Activated naive CD8-positive, alpha-beta T cell treated with anti-CD3 and anti-CD28 coated beads for 36 hours (primary cell): ENCODE measurements at regions not wholly inside any gene's neighbourhood (a gene's known extent, or its start where the extent isn't known, plus 50 kb on each side); places are given as distances from the start of the nearest gene placed in this dataset.

ENCODE experiments used
- DNase-seq: peaks from one replicate; pipeline ENCODE4 v3.0.0; 2021
- H3K27ac Mint-ChIP-seq: one replicate; pipeline ENCODE4 v1.8.0; 2022; ENCODE audit warnings: mild to moderate bottlenecking, moderate library complexity, mixed read lengths
- H3K27me3 Mint-ChIP-seq: one replicate; pipeline ENCODE4 v1.8.0; 2022; ENCODE audit warnings: mild to moderate bottlenecking, mixed read lengths
- H3K36me3 Mint-ChIP-seq: one replicate; pipeline ENCODE4 v1.8.0; 2021; ENCODE audit warnings: mild to moderate bottlenecking, mixed read lengths
- H3K4me1 Mint-ChIP-seq: one replicate; pipeline ENCODE4 v1.8.0; 2021; ENCODE audit warnings: mixed read lengths
- H3K4me3 Mint-ChIP-seq: one replicate; pipeline ENCODE4 v1.8.0; 2022; ENCODE audit warnings: mild to moderate bottlenecking, moderate library complexity, mixed read lengths
- H3K9me3 Mint-ChIP-seq: one replicate; pipeline ENCODE4 v1.8.0; 2022; ENCODE audit warnings: mixed read lengths

- DNase-seq, result no peak
- Mint-ChIP-seq H3K36me3 (no peaks in the 10 kb centered on the region), H3K4me3 (no peak overlapping the region), H3K27me3 (no peaks in the 10 kb centered on the region), H3K4me1 (no peaks in the 10 kb centered on the region), H3K9me3 (no peaks in the 10 kb centered on the region), H3K27ac (no peak overlapping the region)
Measured at GRCh38 chr2:59585655-59586054, 967.8 kb downstream of the BCL11A start.

- H3K4me1 Mint-ChIP-seq, result no peaks in the 10 kb centered on the region
- no peak overlapping the region for H3K27ac Mint-ChIP-seq
- H3K4me3 Mint-ChIP-seq, result no peak overlapping the region
- H3K36me3 Mint-ChIP-seq, result no peaks in the 10 kb centered on the region
- H3K27me3 Mint-ChIP-seq, result no peaks in the 10 kb centered on the region
- H3K9me3 Mint-ChIP-seq, result no peaks in the 10 kb centered on the region
- peak; percentile 7 for DNase-seq
Measured at GRCh38 chr2:59584958-59585357, 968.5 kb downstream of the BCL11A start.

- H3K27ac Mint-ChIP-seq, result no peak overlapping the region
- H3K36me3 Mint-ChIP-seq, result no peaks in the 10 kb centered on the region
- H3K4me1 Mint-ChIP-seq, result no peaks in the 10 kb centered on the region
- H3K9me3 Mint-ChIP-seq, result no peaks in the 10 kb centered on the region
- H3K4me3 Mint-ChIP-seq, result no peak overlapping the region
- no peak for DNase-seq
- H3K27me3 Mint-ChIP-seq, result no peaks in the 10 kb centered on the region
Measured at GRCh38 chr2:59583173-59583765, 970.2 kb downstream of the BCL11A start.

GRCh38 chr2:59578349-59578748 is 975.1 kb downstream of the BCL11A start:
- no peaks in the 10 kb centered on the region for H3K36me3 Mint-ChIP-seq
- no peaks in the 10 kb centered on the region for H3K27me3 Mint-ChIP-seq
- H3K27ac Mint-ChIP-seq, result no peak overlapping the region
- no peak overlapping the region for H3K4me3 Mint-ChIP-seq
- H3K4me1 Mint-ChIP-seq, result no peaks in the 10 kb centered on the region
- no peak for DNase-seq
- no peaks in the 10 kb centered on the region for H3K9me3 Mint-ChIP-seq

GRCh38 chr2:59575191-59575590 is 978.3 kb downstream of the BCL11A start:
- Mint-ChIP-seq H3K27me3 (no peaks in the 10 kb centered on the region), H3K9me3 (no peaks in the 10 kb centered on the region), H3K27ac (no peak overlapping the region), H3K4me1 (no peaks in the 10 kb centered on the region), H3K36me3 (no peaks in the 10 kb centered on the region), H3K4me3 (no peak overlapping the region)
- no peak for DNase-seq

- Mint-ChIP-seq H3K27ac (no peak overlapping the region), H3K27me3 (no peaks in the 10 kb centered on the region), H3K9me3 (no peaks in the 10 kb centered on the region)
Measured at GRCh38 chr2:59572227-59572626, 981.2 kb downstream of the BCL11A start.

GRCh38 chr2:59570818-59571217 is 982.6 kb downstream of the BCL11A start:
- Mint-ChIP-seq H3K4me3 (no peak overlapping the region), H3K9me3 (no peaks in the 10 kb centered on the region), H3K36me3 (no peaks in the 10 kb centered on the region), H3K4me1 (no peaks in the 10 kb centered on the region), H3K27ac (no peak overlapping the region), H3K27me3 (no peaks in the 10 kb centered on the region)
- no peak for DNase-seq

More at GRCh38 chr2:59572227-59572626, 981.2 kb downstream of the BCL11A start:
- H3K4me3 Mint-ChIP-seq, result no peak overlapping the region
- H3K36me3 Mint-ChIP-seq, result no peaks in the 10 kb centered on the region
- DNase-seq, result no peak
- H3K4me1 Mint-ChIP-seq, result no peaks in the 10 kb centered on the region

- no peak overlapping the region for H3K4me3 Mint-ChIP-seq
- H3K4me1 Mint-ChIP-seq, result no peaks in the 10 kb centered on the region
- H3K36me3 Mint-ChIP-seq, result no peaks in the 10 kb centered on the region
- no peaks in the 10 kb centered on the region for H3K9me3 Mint-ChIP-seq
- H3K27ac Mint-ChIP-seq, result no peak overlapping the region
- DNase-seq, result no peak
- H3K27me3 Mint-ChIP-seq, result no peaks in the 10 kb centered on the region
Measured at GRCh38 chr2:59569124-59569523, 984.3 kb downstream of the BCL11A start.

- H3K4me3 Mint-ChIP-seq, result no peak overlapping the region
- no peaks in the 10 kb centered on the region for H3K36me3 Mint-ChIP-seq
- no peak overlapping the region for H3K27ac Mint-ChIP-seq
- H3K27me3 Mint-ChIP-seq, result no peaks in the 10 kb centered on the region
- DNase-seq, result no peak
- H3K4me1 Mint-ChIP-seq, result no peaks in the 10 kb centered on the region
- no peaks in the 10 kb centered on the region for H3K9me3 Mint-ChIP-seq
Measured at GRCh38 chr2:59568461-59568860, 985.0 kb downstream of the BCL11A start.

- DNase-seq, result no peak
- Mint-ChIP-seq H3K4me3 (no peak overlapping the region), H3K27ac (no peak overlapping the region), H3K9me3 (no peaks in the 10 kb centered on the region), H3K27me3 (no peaks in the 10 kb centered on the region), H3K4me1 (no peaks in the 10 kb centered on the region), H3K36me3 (no peaks in the 10 kb centered on the region)
Measured at GRCh38 chr2:59567151-59567550, 986.3 kb downstream of the BCL11A start.

GRCh38 chr2:59566739-59567138 is 986.7 kb downstream of the BCL11A start:
- Mint-ChIP-seq H3K9me3 (no peaks in the 10 kb centered on the region), H3K27ac (no peak overlapping the region), H3K4me1 (no peaks in the 10 kb centered on the region)

GRCh38 chr2:59561281-59561680 is 992.2 kb downstream of the BCL11A start:
- no peak for DNase-seq
- H3K27ac Mint-ChIP-seq, result no peak overlapping the region
- no peaks in the 10 kb centered on the region for H3K9me3 Mint-ChIP-seq
- H3K27me3 Mint-ChIP-seq, result no peaks in the 10 kb centered on the region
- no peaks in the 10 kb centered on the region for H3K36me3 Mint-ChIP-seq
- H3K4me1 Mint-ChIP-seq, result no peaks in the 10 kb centered on the region
- no peak overlapping the region for H3K4me3 Mint-ChIP-seq

More at GRCh38 chr2:59566739-59567138, 986.7 kb downstream of the BCL11A start:
- no peak for DNase-seq
- Mint-ChIP-seq H3K27me3 (no peaks in the 10 kb centered on the region), H3K4me3 (no peak overlapping the region), H3K36me3 (no peaks in the 10 kb centered on the region)

GRCh38 chr2:59560769-59561168 is 992.7 kb downstream of the BCL11A start:
- no peak overlapping the region for H3K4me3 Mint-ChIP-seq
- H3K36me3 Mint-ChIP-seq, result no peaks in the 10 kb centered on the region
- H3K27me3 Mint-ChIP-seq, result no peaks in the 10 kb centered on the region
- no peak for DNase-seq
- no peak overlapping the region for H3K27ac Mint-ChIP-seq
- H3K4me1 Mint-ChIP-seq, result no peaks in the 10 kb centered on the region
- H3K9me3 Mint-ChIP-seq, result peaks cover 2% of the 10 kb centered on the region

- Mint-ChIP-seq H3K4me1 (no peaks in the 10 kb centered on the region), H3K36me3 (no peaks in the 10 kb centered on the region), H3K27me3 (no peaks in the 10 kb centered on the region), H3K27ac (no peak overlapping the region), H3K4me3 (no peak overlapping the region), H3K9me3 (no peaks in the 10 kb centered on the region)
- DNase-seq, result no peak
Measured at GRCh38 chr2:59540864-59541263, 1012.6 kb downstream of the BCL11A start.

- H3K36me3 Mint-ChIP-seq, result no peaks in the 10 kb centered on the region
- H3K4me1 Mint-ChIP-seq, result no peaks in the 10 kb centered on the region
- H3K4me3 Mint-ChIP-seq, result no peak overlapping the region
- no peaks in the 10 kb centered on the region for H3K9me3 Mint-ChIP-seq
- DNase-seq, result no peak
- no peak overlapping the region for H3K27ac Mint-ChIP-seq
- no peaks in the 10 kb centered on the region for H3K27me3 Mint-ChIP-seq
Measured at GRCh38 chr2:59538398-59538911, 1015.0 kb downstream of the BCL11A start.

- Mint-ChIP-seq H3K36me3 (no peaks in the 10 kb centered on the region), H3K4me1 (no peaks in the 10 kb centered on the region), H3K27me3 (no peaks in the 10 kb centered on the region), H3K27ac (no peak overlapping the region), H3K9me3 (peaks cover 5% of the 10 kb centered on the region), H3K4me3 (no peak overlapping the region)
- no peak for DNase-seq
Measured at GRCh38 chr2:59532808-59533207, 1020.6 kb downstream of the BCL11A start.
